ENCODE measurements at regions not wholly inside any gene's neighbourhood (a gene's known extent, or its start where the extent isn't known, plus 50 kb on each side); places are given as distances from the start of the nearest gene placed in this dataset.

- RAD21 ChIA-PET (ENCODE audit: unreplicated experiment), result no interaction called here
- 21% methylated on average over 4 of the region's 4 CpGs for WGBS (ENCODE audit: insufficient coverage, insufficient replicate concordance, low lambda C conversion rate, missing lambda C conversion rate)
- POLR2A ChIA-PET, result no interaction called here
- H2AFZ ChIP-seq (ENCODE audit: control insufficient read depth, low read depth, low read length), result no peak overlapping the region
- ATAC-seq (no peak), FAIRE-seq (no peak), DNase-seq (ENCODE audit: low read depth, low spot score) (no peak)
- in situ Hi-C loops (cut with MboI) (no loop called here), intact Hi-C loops (cut with micrococcal nuclease; ENCODE audit: unreplicated experiment) (no loop called here)
- TF ChIP-seq ZNF384 (IDR thresholded peaks at IDR 0.05; ENCODE audit: borderline replicate concordance, low read depth, low read length), result no peak
- TF ChIP-seq ZNF274 (IDR thresholded peaks at IDR 0.05; ENCODE audit: insufficient read depth, insufficient read length), result no peak
- TF ChIP-seq HDAC6 (IDR thresholded peaks at IDR 0.05; ENCODE audit: unreplicated experiment), result no peak
- TF ChIP-seq MLLT1 (IDR thresholded peaks at IDR 0.05), result no peak
- TF ChIP-seq CBX3 (IDR thresholded peaks at IDR 0.05; ENCODE audit: borderline replicate concordance, low read depth), result no peak
- TF ChIP-seq CEBPB (IDR thresholded peaks at IDR 0.05; ENCODE audit: borderline replicate concordance in 1 of 2, low read depth in 2 of 2, low read length in 2 of 2), result no peak
- no peak for TF ChIP-seq CHD1 (IDR thresholded peaks at IDR 0.05; ENCODE audit: low read depth, low read length)
- H3K79me2 ChIP-seq (ENCODE audit: control insufficient read depth, insufficient read depth, low read length), result no peaks in the 10 kb centered on the region
- SMC1A ChIA-PET (ENCODE audit: uncharacterized antibody, unreplicated experiment), result interaction anchor here (0.7 kb wide), 1 partner anchor 1146 kb away, joined by 4 read pairs; no protein-coding TSS in a partner anchor
- H3K9ac ChIP-seq (ENCODE audit: control insufficient read depth, insufficient read depth, low read length), result no peak overlapping the region
- no peaks in the 10 kb centered on the region for H3K4me1 ChIP-seq (ENCODE audit: control insufficient read depth, insufficient read depth, low read length)
- no peaks in the 10 kb centered on the region for H3K27me3 ChIP-seq (replicated peaks in 1 of 2; ENCODE audit: control insufficient read depth in 2 of 2, insufficient read depth in 2 of 2, low read length in 1 of 2)
- H3K27ac ChIP-seq (ENCODE audit: control insufficient read depth, insufficient read depth), result no peak overlapping the region
- no peak overlapping the region for H3K4me2 ChIP-seq (ENCODE audit: control insufficient read depth, insufficient read depth)
- no peak overlapping the region for H3K4me3 ChIP-seq
- H4K20me1 ChIP-seq (ENCODE audit: control insufficient read depth, insufficient read depth), result no peaks in the 10 kb centered on the region
- CTCF ChIA-PET, result no interaction called here
- BruUV-seq (replicated peaks), result no TSS peak
- H3K9me3 ChIP-seq (replicated peaks; ENCODE audit: control insufficient read depth, insufficient read depth, low read length), result no peaks in the 10 kb centered on the region
- H3K36me3 ChIP-seq (ENCODE audit: control insufficient read depth in 2 of 2, insufficient read depth in 2 of 2, low read length in 1 of 2), result no peaks in the 10 kb centered on the region
These were observed 1461.7 kb upstream of the PIK3C3 start for GRCh38 chr18:40493316-40493715.

GRCh38 chr18:40489301-40489700, 1465.7 kb upstream of the PIK3C3 start:
- Histone ChIP-seq H3K4me1 (ENCODE audit: control insufficient read depth, insufficient read depth, low read length) (no peaks in the 10 kb centered on the region), H3K9ac (ENCODE audit: control insufficient read depth, insufficient read depth, low read length) (no peak overlapping the region), H3K36me3 (ENCODE audit: control insufficient read depth in 2 of 2, insufficient read depth in 2 of 2, low read length in 1 of 2) (no peaks in the 10 kb centered on the region), H3K27ac (ENCODE audit: control insufficient read depth, insufficient read depth) (no peak overlapping the region), H3K4me2 (ENCODE audit: control insufficient read depth, insufficient read depth) (no peak overlapping the region), H2AFZ (ENCODE audit: control insufficient read depth, low read depth, low read length) (no peak overlapping the region), H3K79me2 (ENCODE audit: control insufficient read depth, insufficient read depth, low read length) (no peaks in the 10 kb centered on the region), H3K27me3 (replicated peaks in 1 of 2; ENCODE audit: control insufficient read depth in 2 of 2, insufficient read depth in 2 of 2, low read length in 1 of 2) (no peaks in the 10 kb centered on the region), H4K20me1 (ENCODE audit: control insufficient read depth, insufficient read depth) (no peaks in the 10 kb centered on the region), H3K9me3 (replicated peaks; ENCODE audit: control insufficient read depth, insufficient read depth, low read length) (no peaks in the 10 kb centered on the region), H3K4me3 (no peak overlapping the region)
- BruUV-seq (replicated peaks), result no TSS peak
- in situ Hi-C loops (cut with MboI), result no loop called here
- intact Hi-C loops (cut with micrococcal nuclease; ENCODE audit: unreplicated experiment), result no loop called here
- ChIA-PET SMC1A (ENCODE audit: uncharacterized antibody, unreplicated experiment) (no interaction called here), RAD21 (ENCODE audit: unreplicated experiment) (no interaction called here), POLR2A (no interaction called here), CTCF (no interaction called here)
- no peak for DNase-seq (ENCODE audit: low read depth, low spot score)
- no peak for ATAC-seq
- no peak for FAIRE-seq
- no peak for TF ChIP-seq MEF2B (IDR thresholded peaks at IDR 0.05; ENCODE audit: partially characterized antibody, poor library complexity, severe bottlenecking)
- no peak for TF ChIP-seq BCL11A (IDR thresholded peaks at IDR 0.05; ENCODE audit: low read depth, low read length)
- no peak for TF ChIP-seq SMARCA5 (IDR thresholded peaks at IDR 0.05)
- no peak for TF ChIP-seq ZNF384 (IDR thresholded peaks at IDR 0.05; ENCODE audit: borderline replicate concordance, low read depth, low read length)
- TF ChIP-seq ZNF687 (IDR thresholded peaks at IDR 0.05), result no peak
- no peak for TF ChIP-seq EZH2 (IDR thresholded peaks at IDR 0.05; ENCODE audit: borderline replicate concordance, control insufficient read depth, low read depth, low read length)
- no peak for TF ChIP-seq DPF2 (IDR thresholded peaks at IDR 0.05)
- no peak for TF ChIP-seq MAX (IDR thresholded peaks at IDR 0.05; ENCODE audit: low read depth, low read length)
- TF ChIP-seq SREBF1 (IDR thresholded peaks at IDR 0.05; ENCODE audit: low read length), result no peak

All from GM12878 (cell line).